ENCODE measurements at regions not wholly inside any gene's neighbourhood (a gene's known extent, or its start where the extent isn't known, plus 50 kb on each side); places are given as distances from the start of the nearest gene placed in this dataset.

- TF ChIP-seq CTCF (IDR thresholded peaks at IDR 0.05) = no peak
- no peak for TF ChIP-seq POLR2A (IDR thresholded peaks at IDR 0.05)
Observed at GRCh38 chr10:25828475-25828874, 105.6 kb upstream of the MYO3A start.
